SK-N-SH (cell line): ENCODE measurements at regions not wholly inside any gene's neighbourhood (a gene's known extent, or its start where the extent isn't known, plus 50 kb on each side); places are given as distances from the start of the nearest gene placed in this dataset.

Experiments used
- NFIC ChIP-seq: IDR thresholded peaks from 2 replicates; pipeline ENCODE4 v1.4.0; 2012; ENCODE audit warnings: borderline replicate concordance
- POLR2AphosphoS5 ChIP-seq: IDR thresholded peaks from 2 replicates; pipeline ENCODE4 v1.6.1; 2012; ENCODE audit warnings: low read depth, low read length
- RCOR1 ChIP-seq: fragments of 150-350 bp; IDR thresholded peaks from 2 replicates; pipeline ENCODE4 v1.6.1; 2017; ENCODE audit warnings: antibody characterized with exemption, low read length
- SIN3A ChIP-seq: IDR thresholded peaks from 2 replicates; pipeline ENCODE4 v1.6.1; 2012; ENCODE audit warnings: low read depth, mild to moderate bottlenecking, low read length, moderate library complexity, borderline replicate concordance
- YY1 ChIP-seq: IDR thresholded peaks from 2 replicates; pipeline ENCODE4 v1.4.0; 2012; ENCODE audit warnings: low read depth, mild to moderate bottlenecking
- TF ChIP-seq, protein P1 (sequence below): fragments of 200-600 bp; sonication (generic); IDR thresholded peaks from 2 replicates; pipeline ENCODE4 v1.6.1; 2017; ENCODE audit warnings: antibody characterized with exemption, mild to moderate bottlenecking, moderate library complexity
- TF ChIP-seq, protein P2 (sequence below): IDR thresholded peaks from 2 replicates; pipeline ENCODE4 v1.6.1; 2012; ENCODE audit warnings: mild to moderate bottlenecking, low read depth, low read length, moderate library complexity

DNA sequence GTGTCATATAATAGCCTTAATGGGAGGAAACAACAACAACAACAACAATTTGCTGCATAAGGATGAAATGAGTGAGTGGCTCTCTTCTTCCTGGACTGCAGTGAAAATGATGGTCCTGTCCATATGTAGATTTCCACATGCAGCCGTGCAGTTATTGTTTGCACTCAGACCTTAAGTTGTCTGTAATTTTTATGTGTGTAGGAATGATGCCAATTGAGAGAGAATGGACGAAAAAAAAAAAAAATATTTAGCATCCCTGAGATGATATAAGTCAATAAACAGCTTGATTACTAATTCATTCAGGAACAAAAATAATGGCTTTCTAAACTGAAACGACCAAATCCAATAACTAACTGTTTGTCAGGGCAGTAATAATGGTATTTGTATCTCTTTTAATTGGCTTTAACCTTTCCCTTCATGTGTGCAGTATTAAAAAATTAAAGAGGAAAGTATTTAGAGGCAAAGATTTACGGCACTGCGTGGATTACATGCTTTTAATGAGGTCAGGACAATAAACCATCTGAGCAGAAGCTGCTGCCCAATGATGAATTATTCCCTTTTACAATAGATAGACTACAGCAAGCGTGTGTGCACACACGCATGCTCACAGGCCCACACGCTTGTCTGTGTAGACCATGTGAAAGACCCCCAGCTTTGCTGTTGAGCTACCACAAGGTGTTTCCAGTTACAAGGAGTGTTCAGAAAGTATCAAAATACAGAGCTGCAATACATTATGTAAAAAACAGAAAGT lies 459.5 kb upstream of the WWC1 start:
- TF ChIP-seq NFIC (no peak), POLR2AphosphoS5 (no peak), YY1 (no peak), SIN3A (no peak), RCOR1 (no peak)
- TF ChIP-seq, protein P1, sequence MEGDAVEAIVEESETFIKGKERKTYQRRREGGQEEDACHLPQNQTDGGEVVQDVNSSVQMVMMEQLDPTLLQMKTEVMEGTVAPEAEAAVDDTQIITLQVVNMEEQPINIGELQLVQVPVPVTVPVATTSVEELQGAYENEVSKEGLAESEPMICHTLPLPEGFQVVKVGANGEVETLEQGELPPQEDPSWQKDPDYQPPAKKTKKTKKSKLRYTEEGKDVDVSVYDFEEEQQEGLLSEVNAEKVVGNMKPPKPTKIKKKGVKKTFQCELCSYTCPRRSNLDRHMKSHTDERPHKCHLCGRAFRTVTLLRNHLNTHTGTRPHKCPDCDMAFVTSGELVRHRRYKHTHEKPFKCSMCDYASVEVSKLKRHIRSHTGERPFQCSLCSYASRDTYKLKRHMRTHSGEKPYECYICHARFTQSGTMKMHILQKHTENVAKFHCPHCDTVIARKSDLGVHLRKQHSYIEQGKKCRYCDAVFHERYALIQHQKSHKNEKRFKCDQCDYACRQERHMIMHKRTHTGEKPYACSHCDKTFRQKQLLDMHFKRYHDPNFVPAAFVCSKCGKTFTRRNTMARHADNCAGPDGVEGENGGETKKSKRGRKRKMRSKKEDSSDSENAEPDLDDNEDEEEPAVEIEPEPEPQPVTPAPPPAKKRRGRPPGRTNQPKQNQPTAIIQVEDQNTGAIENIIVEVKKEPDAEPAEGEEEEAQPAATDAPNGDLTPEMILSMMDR, result no peak
- TF ChIP-seq, protein P2, sequence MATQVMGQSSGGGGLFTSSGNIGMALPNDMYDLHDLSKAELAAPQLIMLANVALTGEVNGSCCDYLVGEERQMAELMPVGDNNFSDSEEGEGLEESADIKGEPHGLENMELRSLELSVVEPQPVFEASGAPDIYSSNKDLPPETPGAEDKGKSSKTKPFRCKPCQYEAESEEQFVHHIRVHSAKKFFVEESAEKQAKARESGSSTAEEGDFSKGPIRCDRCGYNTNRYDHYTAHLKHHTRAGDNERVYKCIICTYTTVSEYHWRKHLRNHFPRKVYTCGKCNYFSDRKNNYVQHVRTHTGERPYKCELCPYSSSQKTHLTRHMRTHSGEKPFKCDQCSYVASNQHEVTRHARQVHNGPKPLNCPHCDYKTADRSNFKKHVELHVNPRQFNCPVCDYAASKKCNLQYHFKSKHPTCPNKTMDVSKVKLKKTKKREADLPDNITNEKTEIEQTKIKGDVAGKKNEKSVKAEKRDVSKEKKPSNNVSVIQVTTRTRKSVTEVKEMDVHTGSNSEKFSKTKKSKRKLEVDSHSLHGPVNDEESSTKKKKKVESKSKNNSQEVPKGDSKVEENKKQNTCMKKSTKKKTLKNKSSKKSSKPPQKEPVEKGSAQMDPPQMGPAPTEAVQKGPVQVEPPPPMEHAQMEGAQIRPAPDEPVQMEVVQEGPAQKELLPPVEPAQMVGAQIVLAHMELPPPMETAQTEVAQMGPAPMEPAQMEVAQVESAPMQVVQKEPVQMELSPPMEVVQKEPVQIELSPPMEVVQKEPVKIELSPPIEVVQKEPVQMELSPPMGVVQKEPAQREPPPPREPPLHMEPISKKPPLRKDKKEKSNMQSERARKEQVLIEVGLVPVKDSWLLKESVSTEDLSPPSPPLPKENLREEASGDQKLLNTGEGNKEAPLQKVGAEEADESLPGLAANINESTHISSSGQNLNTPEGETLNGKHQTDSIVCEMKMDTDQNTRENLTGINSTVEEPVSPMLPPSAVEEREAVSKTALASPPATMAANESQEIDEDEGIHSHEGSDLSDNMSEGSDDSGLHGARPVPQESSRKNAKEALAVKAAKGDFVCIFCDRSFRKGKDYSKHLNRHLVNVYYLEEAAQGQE, result no peak
